H9 (cell line): ENCODE measurements at regions not wholly inside any gene's neighbourhood (a gene's known extent, or its start where the extent isn't known, plus 50 kb on each side); places are given as distances from the start of the nearest gene placed in this dataset.

Experiments used
- DNase-seq: peaks from one replicate; pipeline ENCODE4 v3.0.0-alpha.2; 2017
- H2AFZ ChIP-seq: one replicate; pipeline ENCODE4 v1.6.1; 2013; ENCODE audit warnings: mild to moderate bottlenecking, low read length, control low read depth, moderate library complexity
- H2AK5ac ChIP-seq: 2 replicates; pipeline ENCODE4 v1.6.1; 2013; ENCODE audit warnings: low read length, control low read depth, mixed read lengths; ENCODE audit not compliant: insufficient read length
- H2BK120ac ChIP-seq: one replicate; pipeline ENCODE4 v1.6.1; 2013; ENCODE audit warnings: low read depth, mild to moderate bottlenecking, low read length, control low read depth, inconsistent platforms; ENCODE audit not compliant: poor library complexity, severe bottlenecking
- H2BK12ac ChIP-seq: 2 replicates; pipeline ENCODE4 v1.6.1; 2013; ENCODE audit warnings: low read length, control low read depth, mixed read lengths, low read depth; ENCODE audit not compliant: insufficient read length
- H2BK15ac ChIP-seq: 2 replicates; pipeline ENCODE4 v1.6.1; 2013; ENCODE audit warnings: low read depth, low read length, control low read depth
- H2BK20ac ChIP-seq: one replicate; pipeline ENCODE4 v1.6.1; 2013; ENCODE audit warnings: low read depth, mild to moderate bottlenecking, low read length, control low read depth, inconsistent platforms; ENCODE audit not compliant: poor library complexity, severe bottlenecking
- H2BK5ac ChIP-seq: 2 replicates; pipeline ENCODE4 v1.6.1; 2013; ENCODE audit warnings: low read length, control low read depth, mixed read lengths; ENCODE audit not compliant: insufficient read length
- H3K14ac ChIP-seq: 2 replicates; pipeline ENCODE4 v1.6.1; 2013; ENCODE audit warnings: low read length, control low read depth; ENCODE audit not compliant: insufficient read depth
- H3K18ac ChIP-seq: 2 replicates; pipeline ENCODE4 v1.6.1; 2013; ENCODE audit warnings: low read depth, mild to moderate bottlenecking, mixed read lengths, low read length, control low read depth; ENCODE audit not compliant: insufficient read length
- H3K23ac ChIP-seq: 2 replicates; pipeline ENCODE4 v1.6.1; 2013; ENCODE audit warnings: low read length, control low read depth, mixed read lengths, low read depth; ENCODE audit not compliant: insufficient read length
- H3K23me2 ChIP-seq: 2 replicates; pipeline ENCODE4 v1.6.1; 2013; ENCODE audit warnings: low read depth, mild to moderate bottlenecking, mixed read lengths, low read length, control low read depth; ENCODE audit not compliant: insufficient read length, poor library complexity, severe bottlenecking
- H3K27ac ChIP-seq: 2 replicates; pipeline ENCODE4 v1.5.1; 2013; ENCODE audit warnings: low read length, control low read depth, mixed read lengths, low read depth; ENCODE audit not compliant: insufficient read length
- H3K27me3 ChIP-seq: 2 replicates; pipeline ENCODE4 v1.6.1; 2013; ENCODE audit warnings: low read length, control low read depth, inconsistent platforms; ENCODE audit not compliant: insufficient read depth
- H3K4ac ChIP-seq: 2 replicates; pipeline ENCODE4 v1.6.1; 2013; ENCODE audit warnings: low read depth, mild to moderate bottlenecking, control low read depth, inconsistent platforms, low read length, moderate library complexity
- H3K4me1 ChIP-seq: 2 replicates; pipeline ENCODE4 v1.6.1; 2013; ENCODE audit warnings: low read length, control low read depth, inconsistent platforms; ENCODE audit not compliant: insufficient read depth
- H3K4me2 ChIP-seq: 2 replicates; pipeline ENCODE4 v1.6.1; 2013; ENCODE audit warnings: low read length, control low read depth, mixed read lengths; ENCODE audit not compliant: insufficient read length, insufficient read depth
- H3K56ac ChIP-seq: 2 replicates; pipeline ENCODE4 v1.6.1; 2013; ENCODE audit warnings: low read depth, mild to moderate bottlenecking, mixed read lengths, low read length, control low read depth; ENCODE audit not compliant: insufficient read length
- H3K79me1 ChIP-seq: 2 replicates; pipeline ENCODE4 v1.6.1; 2013; ENCODE audit warnings: low read depth, mild to moderate bottlenecking, moderate library complexity, low read length, control low read depth, inconsistent platforms; ENCODE audit not compliant: insufficient read depth, poor library complexity, severe bottlenecking
- H3K79me2 ChIP-seq: 2 replicates; pipeline ENCODE4 v1.6.1; 2013; ENCODE audit warnings: low read length, control low read depth, inconsistent platforms; ENCODE audit not compliant: insufficient read depth
- H3K9ac ChIP-seq: 2 replicates; pipeline ENCODE4 v1.6.1; 2013; ENCODE audit warnings: low read length, control low read depth, mixed read lengths; ENCODE audit not compliant: insufficient read length; ENCODE audit errors: extremely low read depth
- H3K9me3 ChIP-seq: one replicate; pipeline ENCODE4 v1.6.1; 2013; ENCODE audit warnings: low read depth, low read length, inconsistent platforms; ENCODE audit not compliant: control insufficient read depth
- H3T11ph ChIP-seq: one replicate; pipeline ENCODE4 v1.6.1; 2013; ENCODE audit warnings: mild to moderate bottlenecking, low read length, control low read depth, inconsistent platforms
- H4K20me1 ChIP-seq: one replicate; pipeline ENCODE4 v1.6.1; 2013; ENCODE audit not compliant: control insufficient read depth, insufficient read length, insufficient read depth
- H4K5ac ChIP-seq: 2 replicates; pipeline ENCODE4 v1.6.1; 2013; ENCODE audit warnings: low read depth, mild to moderate bottlenecking, mixed read lengths, low read length, control low read depth; ENCODE audit not compliant: insufficient read length
- H4K8ac ChIP-seq: replicated peaks from 2 replicates; pipeline ENCODE4 v1.6.1; 2013; ENCODE audit warnings: low read length, control low read depth, mixed read lengths, low read depth; ENCODE audit not compliant: insufficient read length
- H4K91ac ChIP-seq: 2 replicates; pipeline ENCODE4 v1.6.1; 2013; ENCODE audit warnings: low read depth, mild to moderate bottlenecking, moderate library complexity, mixed read lengths, low read length, control low read depth; ENCODE audit not compliant: insufficient read length
- H3K27ac Mint-ChIP-seq, 3 experiments: 2 replicates in 2 of 3; 3 replicates in 1 of 3; pipeline ENCODE4 v1.8.0; 2020 to 2021; ENCODE audit warnings: mixed read lengths in 3 of 3, mild to moderate bottlenecking in 1 of 3, moderate library complexity in 1 of 3
- H3K27me3 Mint-ChIP-seq: 2 replicates; pipeline ENCODE4 v1.8.0; 2021; ENCODE audit warnings: low read depth, mild to moderate bottlenecking, moderate library complexity, mixed read lengths
- H3K36me3 Mint-ChIP-seq, 3 experiments: 2 replicates in 2 of 3; 3 replicates in 1 of 3; pipeline ENCODE4 v1.8.0; 2020 to 2021; ENCODE audit warnings: low read depth in 3 of 3, mixed read lengths in 3 of 3; ENCODE audit not compliant: insufficient read depth in 1 of 3
- H3K4me1 Mint-ChIP-seq, 2 experiments: 2 replicates each; pipeline ENCODE4 v1.8.0; 2020; ENCODE audit warnings: mixed read lengths in 2 of 2
- H3K4me3 Mint-ChIP-seq, 2 experiments: 2 replicates in 1 of 2; 3 replicates in 1 of 2; pipeline ENCODE4 v1.8.0; 2020 to 2021; ENCODE audit warnings: mild to moderate bottlenecking in 2 of 2, mixed read lengths in 2 of 2, moderate library complexity in 1 of 2
- H3K9me3 Mint-ChIP-seq, 2 experiments: 2 replicates in 1 of 2; 3 replicates in 1 of 2; pipeline ENCODE4 v1.8.0; 2020; ENCODE audit warnings: mild to moderate bottlenecking in 2 of 2, mixed read lengths in 2 of 2, moderate library complexity in 1 of 2
- WGBS: extraction: QIAGEN DNeasy Blood & Tissue Kit; methylation state at CpG from one replicate; pipeline ENCODE4 v1.1.7; 2013; ENCODE audit warnings: missing lambda C conversion rate, low lambda C conversion rate, mixed read lengths; ENCODE audit not compliant: insufficient read length; ENCODE audit errors: extremely low coverage; 5-methylcytosine and 5-hydroxymethylcytosine counted together
- TF ChIP-seq, protein P1 (sequence below): fragments of 200-600 bp; sonication (generic); conservative IDR thresholded peaks from 3 replicates; pipeline ENCODE4 v1.8.0; 2021; ENCODE audit warnings: antibody characterized with exemption, mild to moderate bottlenecking

DNA sequence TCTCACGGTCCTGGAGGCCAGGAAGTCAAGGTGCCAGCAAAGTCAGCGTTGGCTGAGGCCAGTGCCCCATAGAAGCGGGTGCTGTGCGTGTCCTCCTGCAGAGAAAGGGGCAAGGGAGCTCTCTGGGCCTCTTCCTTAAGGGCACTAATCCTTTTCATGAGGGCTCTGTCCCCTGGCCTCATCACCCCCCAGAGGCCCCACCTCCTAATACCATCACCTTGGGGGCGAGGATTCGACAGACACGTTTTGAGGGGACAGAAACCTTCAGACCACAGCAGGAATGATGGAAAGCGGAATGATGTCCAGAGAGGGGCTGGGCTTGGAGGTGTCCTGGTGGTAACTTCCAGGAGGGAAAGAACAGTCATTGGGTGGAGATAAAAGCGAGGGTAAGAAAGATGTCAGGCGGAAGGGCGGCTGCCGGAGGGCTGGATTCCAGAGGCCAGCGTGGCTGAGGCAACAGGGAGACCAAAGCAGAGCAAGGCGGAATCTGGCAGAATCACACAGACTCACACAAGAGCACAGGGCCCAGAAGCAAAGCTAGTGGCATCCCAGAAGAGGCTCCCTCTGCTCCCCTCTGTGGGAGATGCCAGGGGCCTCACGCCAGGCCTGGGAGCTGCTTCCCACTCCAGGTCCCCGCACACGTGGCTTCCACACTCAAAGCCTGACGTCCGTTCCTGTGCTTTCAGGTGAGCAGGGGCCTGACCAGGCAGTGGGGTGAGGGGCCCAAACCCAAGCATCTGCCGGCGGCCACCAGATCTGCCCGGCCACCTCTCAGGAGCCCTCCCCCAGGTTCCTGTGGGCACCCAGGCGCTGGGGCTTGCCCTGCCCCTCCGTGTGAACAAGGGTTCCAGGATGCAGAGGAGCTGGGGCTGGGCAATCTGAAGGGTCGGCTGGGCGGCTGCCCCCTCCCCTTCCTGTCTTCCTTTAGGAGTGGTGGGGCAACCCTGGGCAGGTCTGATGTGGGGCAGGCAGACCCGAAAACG, 784.5 kb downstream of the BRD1 start:
- H4K5ac ChIP-seq, result no peak overlapping the region
- H2BK12ac ChIP-seq, result no peak overlapping the region
- no peaks in the 10 kb centered on the region for H3K4me1 ChIP-seq
- peaks cover 21% of the 10 kb centered on the region for H3K27me3 Mint-ChIP-seq
- H3K14ac ChIP-seq, result no peak overlapping the region
- no peak overlapping the region for H3K27ac Mint-ChIP-seq
- H3K79me2 ChIP-seq, result no peaks in the 10 kb centered on the region
- H3K27ac ChIP-seq, result no peak overlapping the region
- no peak overlapping the region for H4K8ac ChIP-seq
- no peak overlapping the region for H3K4ac ChIP-seq
- no peak overlapping the region for H3K4me3 Mint-ChIP-seq
- no CpG with 5 or more reads among the region's 28 CpGs for WGBS
- H4K20me1 ChIP-seq, result no peaks in the 10 kb centered on the region
- no peak overlapping the region for H3K18ac ChIP-seq
- no peak overlapping the region for H2BK5ac ChIP-seq
- H3K9me3 ChIP-seq, result no peaks in the 10 kb centered on the region
- peaks cover 3 to 9% of the 10 kb centered on the region in 2 experiments; a peak in 3 of 4 replicates for H3K4me1 Mint-ChIP-seq
- H2BK120ac ChIP-seq, result no peak overlapping the region
- no peak overlapping the region for H3K23ac ChIP-seq
- no peak overlapping the region for H2AK5ac ChIP-seq
- no peaks in the 10 kb centered on the region; a peak in 1 of 5 replicates for H3K9me3 Mint-ChIP-seq
- H2BK20ac ChIP-seq, result no peak overlapping the region
- no peaks in the 10 kb centered on the region for H3K36me3 Mint-ChIP-seq
- H3K79me1 ChIP-seq, result no peaks in the 10 kb centered on the region
- H3K4me2 ChIP-seq, result no peak overlapping the region
- H3K56ac ChIP-seq, result no peak overlapping the region
- H3K9ac ChIP-seq, result no peak overlapping the region
- no peaks in the 10 kb centered on the region for H3K23me2 ChIP-seq
- no peak overlapping the region for H3T11ph ChIP-seq
- H4K91ac ChIP-seq, result no peak overlapping the region
- H2AFZ ChIP-seq, result no peak overlapping the region
- TF ChIP-seq, protein P1, sequence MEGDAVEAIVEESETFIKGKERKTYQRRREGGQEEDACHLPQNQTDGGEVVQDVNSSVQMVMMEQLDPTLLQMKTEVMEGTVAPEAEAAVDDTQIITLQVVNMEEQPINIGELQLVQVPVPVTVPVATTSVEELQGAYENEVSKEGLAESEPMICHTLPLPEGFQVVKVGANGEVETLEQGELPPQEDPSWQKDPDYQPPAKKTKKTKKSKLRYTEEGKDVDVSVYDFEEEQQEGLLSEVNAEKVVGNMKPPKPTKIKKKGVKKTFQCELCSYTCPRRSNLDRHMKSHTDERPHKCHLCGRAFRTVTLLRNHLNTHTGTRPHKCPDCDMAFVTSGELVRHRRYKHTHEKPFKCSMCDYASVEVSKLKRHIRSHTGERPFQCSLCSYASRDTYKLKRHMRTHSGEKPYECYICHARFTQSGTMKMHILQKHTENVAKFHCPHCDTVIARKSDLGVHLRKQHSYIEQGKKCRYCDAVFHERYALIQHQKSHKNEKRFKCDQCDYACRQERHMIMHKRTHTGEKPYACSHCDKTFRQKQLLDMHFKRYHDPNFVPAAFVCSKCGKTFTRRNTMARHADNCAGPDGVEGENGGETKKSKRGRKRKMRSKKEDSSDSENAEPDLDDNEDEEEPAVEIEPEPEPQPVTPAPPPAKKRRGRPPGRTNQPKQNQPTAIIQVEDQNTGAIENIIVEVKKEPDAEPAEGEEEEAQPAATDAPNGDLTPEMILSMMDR, result no peak
- DNase-seq, result no peak
- H3K27me3 ChIP-seq, result no peaks in the 10 kb centered on the region
- no peak overlapping the region for H2BK15ac ChIP-seq
